ENCODE measurements at regions not wholly inside any gene's neighbourhood (a gene's known extent, or its start where the extent isn't known, plus 50 kb on each side); places are given as distances from the start of the nearest gene placed in this dataset.

DNA sequence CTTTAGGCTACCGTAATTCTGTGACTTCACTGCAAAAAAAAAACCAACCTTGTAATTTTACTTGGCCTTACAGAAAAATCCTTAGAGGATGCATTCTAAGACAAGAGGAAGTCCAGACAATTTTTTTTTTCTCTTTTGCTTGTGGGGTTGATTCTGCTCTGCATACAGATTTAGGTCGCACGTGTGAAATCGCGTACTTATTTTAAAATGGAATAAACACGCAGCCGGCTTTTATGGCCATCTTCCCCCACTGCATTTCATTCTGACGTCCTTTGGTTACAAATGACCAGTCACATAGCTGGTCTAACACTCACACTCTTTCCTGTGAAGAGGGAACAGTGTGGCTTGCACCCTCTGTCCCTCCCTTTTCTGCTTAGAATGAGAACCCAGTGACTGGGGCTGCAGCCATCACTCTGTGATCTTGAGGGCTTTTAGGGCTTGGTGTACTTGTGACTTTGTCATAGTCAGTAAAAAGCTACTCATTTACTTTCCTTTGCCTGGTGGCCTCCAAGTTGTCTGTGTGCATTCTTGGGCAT, 63.6 kb upstream of the CARD11 start:
- DNase-seq (ENCODE audit: low read depth) = peak; percentile 18
- no peak overlapping the region for H3K4me3 ChIP-seq (ENCODE audit: low read depth, low read length)
- TF ChIP-seq, protein P1, sequence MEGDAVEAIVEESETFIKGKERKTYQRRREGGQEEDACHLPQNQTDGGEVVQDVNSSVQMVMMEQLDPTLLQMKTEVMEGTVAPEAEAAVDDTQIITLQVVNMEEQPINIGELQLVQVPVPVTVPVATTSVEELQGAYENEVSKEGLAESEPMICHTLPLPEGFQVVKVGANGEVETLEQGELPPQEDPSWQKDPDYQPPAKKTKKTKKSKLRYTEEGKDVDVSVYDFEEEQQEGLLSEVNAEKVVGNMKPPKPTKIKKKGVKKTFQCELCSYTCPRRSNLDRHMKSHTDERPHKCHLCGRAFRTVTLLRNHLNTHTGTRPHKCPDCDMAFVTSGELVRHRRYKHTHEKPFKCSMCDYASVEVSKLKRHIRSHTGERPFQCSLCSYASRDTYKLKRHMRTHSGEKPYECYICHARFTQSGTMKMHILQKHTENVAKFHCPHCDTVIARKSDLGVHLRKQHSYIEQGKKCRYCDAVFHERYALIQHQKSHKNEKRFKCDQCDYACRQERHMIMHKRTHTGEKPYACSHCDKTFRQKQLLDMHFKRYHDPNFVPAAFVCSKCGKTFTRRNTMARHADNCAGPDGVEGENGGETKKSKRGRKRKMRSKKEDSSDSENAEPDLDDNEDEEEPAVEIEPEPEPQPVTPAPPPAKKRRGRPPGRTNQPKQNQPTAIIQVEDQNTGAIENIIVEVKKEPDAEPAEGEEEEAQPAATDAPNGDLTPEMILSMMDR (IDR thresholded peaks at IDR 0.05; ENCODE audit: insufficient read depth, low read depth, low read length, missing control alignments) = no peak

GRCh38 chr7:3107889-3108570, 64.4 kb upstream of the CARD11 start:
- no peak overlapping the region for H3K4me3 ChIP-seq (ENCODE audit: low read depth, low read length)
- no peak for DNase-seq (ENCODE audit: low read depth)
- TF ChIP-seq, protein P1 (IDR thresholded peaks at IDR 0.05; ENCODE audit: insufficient read depth, low read depth, low read length, missing control alignments) = no peak

- no peak for DNase-seq (ENCODE audit: low read depth)
- TF ChIP-seq, protein P1 (IDR thresholded peaks at IDR 0.05; ENCODE audit: insufficient read depth, low read depth, low read length, missing control alignments) = no peak
- H3K4me3 ChIP-seq (ENCODE audit: low read depth, low read length) = no peak overlapping the region
These were observed 65.7 kb upstream of the CARD11 start for GRCh38 chr7:3109311-3109915.

- TF ChIP-seq, protein P1 (IDR thresholded peaks at IDR 0.05; ENCODE audit: insufficient read depth, low read depth, low read length, missing control alignments) = no peak
- H3K4me3 ChIP-seq (ENCODE audit: low read depth, low read length) = no peak overlapping the region
- no peak for DNase-seq (ENCODE audit: low read depth)
These were observed 68.9 kb upstream of the CARD11 start for GRCh38 chr7:3112479-3113134.

DNA sequence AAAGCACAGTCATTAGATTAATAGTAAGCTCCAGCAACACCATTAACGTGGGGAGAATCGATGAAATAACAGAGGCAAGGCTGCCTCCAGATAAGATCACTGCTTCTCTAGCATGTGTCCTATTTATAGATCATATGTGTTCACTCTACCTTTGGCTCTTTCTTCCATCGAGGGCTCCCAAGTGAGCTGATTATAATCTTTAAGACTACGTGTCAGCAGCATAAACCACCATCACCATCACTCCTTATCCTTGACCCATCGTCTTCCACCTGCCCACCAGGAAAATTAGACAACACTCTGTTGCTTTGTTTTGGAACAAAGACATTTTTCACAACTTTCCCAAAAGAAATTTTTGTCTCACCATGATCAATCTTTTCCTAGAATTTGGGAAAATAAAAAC, 71.2 kb upstream of the CARD11 start:
- no peak for DNase-seq (ENCODE audit: low read depth)
- H3K4me3 ChIP-seq (ENCODE audit: low read depth, low read length) = no peak overlapping the region
- TF ChIP-seq, protein P1 (IDR thresholded peaks at IDR 0.05; ENCODE audit: insufficient read depth, low read depth, low read length, missing control alignments) = no peak

DNA sequence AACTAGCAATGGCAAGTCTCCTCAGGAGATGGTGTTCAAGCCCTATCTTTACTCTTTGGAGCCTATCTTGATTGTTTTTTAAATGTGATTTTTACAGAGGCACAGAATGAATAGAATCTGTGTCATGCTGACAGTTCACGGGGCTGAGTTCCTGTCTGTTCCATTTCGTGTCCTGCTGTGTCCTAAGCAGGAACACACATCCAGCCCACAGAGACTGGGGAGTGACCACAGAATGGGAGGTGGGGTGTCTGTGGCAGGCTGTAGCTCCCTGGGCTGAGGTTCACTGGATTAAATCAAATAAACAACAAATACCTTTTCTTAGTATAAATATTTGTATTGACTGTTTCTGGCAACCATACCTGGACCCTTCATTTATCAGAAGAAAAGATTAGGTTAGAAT, 73.4 kb upstream of the CARD11 start:
- TF ChIP-seq, protein P1 (IDR thresholded peaks at IDR 0.05; ENCODE audit: insufficient read depth, low read depth, low read length, missing control alignments) = no peak
- no peak for DNase-seq (ENCODE audit: low read depth)
- H3K4me3 ChIP-seq (ENCODE audit: low read depth, low read length) = no peak overlapping the region
